ENCODE measurements at regions not wholly inside any gene's neighbourhood (a gene's known extent, or its start where the extent isn't known, plus 50 kb on each side); places are given as distances from the start of the nearest gene placed in this dataset.

DNA sequence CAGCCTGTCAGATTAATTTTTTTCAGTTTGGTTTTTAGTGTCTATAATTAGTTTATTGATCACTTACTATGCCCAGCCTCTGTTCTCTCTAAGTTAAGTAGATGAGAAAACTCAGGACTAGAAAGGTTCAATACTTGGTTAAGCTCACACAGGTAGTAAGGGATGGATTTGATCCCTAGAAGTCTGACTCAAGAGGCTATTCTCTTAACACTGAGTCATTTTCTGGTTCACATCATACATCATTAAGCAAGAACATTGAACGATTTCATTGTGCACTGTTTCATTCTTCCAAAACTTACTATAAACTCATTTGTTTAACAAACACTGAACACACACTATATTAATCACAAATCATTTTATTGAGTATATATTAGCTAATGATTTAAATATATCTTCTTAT is 54.1 kb upstream of the SLC38A11 start:
- H3K36me3 ChIP-seq (ENCODE audit: control insufficient read depth, low read length) = no peaks in the 10 kb centered on the region
- H3K27me3 ChIP-seq (ENCODE audit: control insufficient read depth, low read length) = peaks cover 9% of the 10 kb centered on the region; the same call in 1 of the 2 replicates
- H3K4me3 ChIP-seq (ENCODE audit: low read length) = no peak overlapping the region
- H3K79me2 ChIP-seq (ENCODE audit: control insufficient read depth, low read length) = no peaks in the 10 kb centered on the region
- H3K4me1 ChIP-seq (ENCODE audit: control insufficient read depth, low read length) = no peaks in the 10 kb centered on the region
- H3K4me2 ChIP-seq (ENCODE audit: low read length) = no peak overlapping the region
- H3K9me2 ChIP-seq (replicated peaks; ENCODE audit: control insufficient read depth, low read length) = no peaks in the 10 kb centered on the region
- no peaks in the 10 kb centered on the region for H3F3A ChIP-seq (ENCODE audit: control insufficient read depth, insufficient read depth)
- H3K27ac ChIP-seq (ENCODE audit: low read depth, low read length) = no peak overlapping the region
- TF ChIP-seq, protein P1, sequence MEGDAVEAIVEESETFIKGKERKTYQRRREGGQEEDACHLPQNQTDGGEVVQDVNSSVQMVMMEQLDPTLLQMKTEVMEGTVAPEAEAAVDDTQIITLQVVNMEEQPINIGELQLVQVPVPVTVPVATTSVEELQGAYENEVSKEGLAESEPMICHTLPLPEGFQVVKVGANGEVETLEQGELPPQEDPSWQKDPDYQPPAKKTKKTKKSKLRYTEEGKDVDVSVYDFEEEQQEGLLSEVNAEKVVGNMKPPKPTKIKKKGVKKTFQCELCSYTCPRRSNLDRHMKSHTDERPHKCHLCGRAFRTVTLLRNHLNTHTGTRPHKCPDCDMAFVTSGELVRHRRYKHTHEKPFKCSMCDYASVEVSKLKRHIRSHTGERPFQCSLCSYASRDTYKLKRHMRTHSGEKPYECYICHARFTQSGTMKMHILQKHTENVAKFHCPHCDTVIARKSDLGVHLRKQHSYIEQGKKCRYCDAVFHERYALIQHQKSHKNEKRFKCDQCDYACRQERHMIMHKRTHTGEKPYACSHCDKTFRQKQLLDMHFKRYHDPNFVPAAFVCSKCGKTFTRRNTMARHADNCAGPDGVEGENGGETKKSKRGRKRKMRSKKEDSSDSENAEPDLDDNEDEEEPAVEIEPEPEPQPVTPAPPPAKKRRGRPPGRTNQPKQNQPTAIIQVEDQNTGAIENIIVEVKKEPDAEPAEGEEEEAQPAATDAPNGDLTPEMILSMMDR (IDR thresholded peaks at IDR 0.05; ENCODE audit: low read depth, low read length, poor library complexity, severe bottlenecking) = no peak
- TF ChIP-seq EZH2phosphoT487 (IDR thresholded peaks at IDR 0.05; ENCODE audit: borderline replicate concordance, low read length) = no peak
- no peaks in the 10 kb centered on the region for H4K20me1 ChIP-seq (ENCODE audit: control insufficient read depth, insufficient read depth, low read depth, low read length)
- no peaks in the 10 kb centered on the region for H3K9me3 ChIP-seq (ENCODE audit: control insufficient read depth, insufficient read depth, low read length)

DNA sequence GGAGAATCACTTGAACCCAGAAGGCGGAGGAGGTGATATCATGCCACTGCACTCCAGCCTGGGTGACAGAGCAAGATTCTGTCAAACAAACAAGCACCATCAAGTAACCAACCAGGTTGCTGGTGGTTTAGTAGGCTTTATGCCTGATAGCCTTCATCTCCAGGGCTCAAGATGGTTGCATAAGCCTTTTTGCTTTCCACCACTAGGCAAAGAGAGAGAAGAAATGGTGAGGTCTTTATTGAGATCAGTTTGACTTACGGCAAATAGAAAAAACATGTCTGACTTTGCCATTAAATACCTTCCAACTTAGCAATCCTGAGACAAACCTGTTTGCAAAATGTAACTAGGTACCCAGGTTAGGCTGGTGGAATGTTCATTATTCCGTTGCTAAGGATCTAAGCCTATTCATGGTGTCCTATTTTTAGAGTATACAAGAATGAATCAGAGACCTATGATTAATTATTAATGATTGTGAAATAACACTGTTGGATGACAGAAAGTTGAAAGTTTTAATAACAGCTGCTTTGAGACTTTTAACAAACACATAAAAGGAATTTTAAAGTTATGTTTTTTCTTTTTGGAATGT is 53.5 kb upstream of the SLC38A11 start:
- no peak for TF ChIP-seq EZH2phosphoT487 (IDR thresholded peaks at IDR 0.05; ENCODE audit: borderline replicate concordance, low read length)
- Histone ChIP-seq H3K9me2 (replicated peaks; ENCODE audit: control insufficient read depth, low read length) (no peaks in the 10 kb centered on the region), H3K27ac (ENCODE audit: low read depth, low read length) (no peak overlapping the region), H3K36me3 (ENCODE audit: control insufficient read depth, low read length) (no peaks in the 10 kb centered on the region), H4K20me1 (ENCODE audit: control insufficient read depth, insufficient read depth, low read depth, low read length) (no peaks in the 10 kb centered on the region), H3K4me2 (ENCODE audit: low read length) (no peak overlapping the region), H3K4me3 (ENCODE audit: low read length) (no peak overlapping the region), H3K79me2 (ENCODE audit: control insufficient read depth, low read length) (no peaks in the 10 kb centered on the region), H3K4me1 (ENCODE audit: control insufficient read depth, low read length) (no peaks in the 10 kb centered on the region), H3F3A (ENCODE audit: control insufficient read depth, insufficient read depth) (no peaks in the 10 kb centered on the region), H3K9me3 (ENCODE audit: control insufficient read depth, insufficient read depth, low read length) (no peaks in the 10 kb centered on the region), H3K27me3 (ENCODE audit: control insufficient read depth, low read length) (peaks cover 9% of the 10 kb centered on the region; the same call in 1 of the 2 replicates)

DNA sequence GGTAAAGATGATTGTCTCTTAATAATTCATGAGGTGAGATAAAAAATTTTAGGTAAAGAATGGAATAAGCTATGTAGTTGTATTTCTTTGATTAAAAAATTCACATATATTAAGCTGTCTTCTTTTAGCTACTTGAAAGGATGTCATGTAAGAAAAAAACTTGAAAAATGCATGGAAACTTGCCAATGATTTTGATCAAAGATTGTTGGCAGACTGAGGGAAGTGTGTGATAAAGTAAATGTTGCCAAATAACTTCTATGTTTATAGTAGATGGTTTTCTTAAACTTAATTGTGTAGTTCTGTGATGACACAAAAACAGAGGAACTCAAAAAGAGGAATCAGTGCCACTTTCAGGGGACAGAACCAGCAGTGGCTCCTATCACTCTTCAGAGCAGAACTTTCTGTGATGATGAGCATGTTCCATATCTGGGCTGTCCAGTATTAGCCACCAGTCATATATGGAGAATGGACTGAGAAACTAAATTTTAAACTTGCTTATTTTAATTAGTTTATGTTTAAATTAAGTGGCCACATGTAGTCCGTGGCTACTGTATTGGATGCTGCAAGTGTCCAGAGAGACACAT is 51.9 kb upstream of the SLC38A11 start:
- H3K4me3 ChIP-seq (ENCODE audit: low read length) = no peak overlapping the region
- H4K20me1 ChIP-seq (ENCODE audit: control insufficient read depth, insufficient read depth, low read depth, low read length) = no peaks in the 10 kb centered on the region
- H3K27ac ChIP-seq (ENCODE audit: low read depth, low read length) = no peak overlapping the region
- no peak for TF ChIP-seq EZH2phosphoT487 (IDR thresholded peaks at IDR 0.05; ENCODE audit: borderline replicate concordance, low read length)
- TF ChIP-seq, protein P1 (IDR thresholded peaks at IDR 0.05; ENCODE audit: low read depth, low read length, poor library complexity, severe bottlenecking) = no peak
- no peaks in the 10 kb centered on the region for H3K36me3 ChIP-seq (ENCODE audit: control insufficient read depth, low read length)
- H3K9me3 ChIP-seq (ENCODE audit: control insufficient read depth, insufficient read depth, low read length) = no peaks in the 10 kb centered on the region
- no peaks in the 10 kb centered on the region for H3K9me2 ChIP-seq (replicated peaks; ENCODE audit: control insufficient read depth, low read length)
- no peaks in the 10 kb centered on the region for H3K4me1 ChIP-seq (ENCODE audit: control insufficient read depth, low read length)
- no peaks in the 10 kb centered on the region for H3F3A ChIP-seq (ENCODE audit: control insufficient read depth, insufficient read depth)
- H3K4me2 ChIP-seq (ENCODE audit: low read length) = no peak overlapping the region
- peaks cover 9% of the 10 kb centered on the region; the same call in 1 of the 2 replicates for H3K27me3 ChIP-seq (ENCODE audit: control insufficient read depth, low read length)
- no peaks in the 10 kb centered on the region for H3K79me2 ChIP-seq (ENCODE audit: control insufficient read depth, low read length)
